COLO668 (cell line): ENCODE measurements at regions not wholly inside any gene's neighbourhood (a gene's known extent, or its start where the extent isn't known, plus 50 kb on each side); places are given as distances from the start of the nearest gene placed in this dataset.
"Not testable (repeated sequence)": the region's sequence is repeated elsewhere in the genome, so short reads cannot be mapped to it uniquely, and the experiment has no call there.

Experiments
- DNase-seq: peaks from one replicate; lab custom pipeline; 2025; ENCODE audit not compliant: unreplicated experiment; lab: John Stamatoyannopoulos, UW

DNA sequence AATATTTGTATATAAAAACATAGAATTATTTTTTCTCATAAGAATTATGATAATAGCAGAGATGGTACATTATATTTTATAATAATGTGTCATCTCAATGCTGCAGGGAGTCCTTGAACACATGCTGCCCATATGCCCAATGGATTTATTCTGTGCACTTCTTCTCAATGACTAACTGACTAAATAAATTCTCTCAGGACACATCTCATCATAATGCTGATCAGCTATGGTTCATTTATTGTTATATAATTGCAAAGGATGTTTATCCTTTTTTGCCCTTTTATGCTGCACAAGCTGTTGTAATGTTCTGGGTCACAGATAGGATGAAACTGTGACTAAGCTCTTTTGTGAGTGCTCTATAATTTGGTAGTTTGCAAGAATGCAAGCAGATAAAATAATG lies 1273.3 kb upstream of the ATXN8OS start:
- DNase-seq = no peak

DNA sequence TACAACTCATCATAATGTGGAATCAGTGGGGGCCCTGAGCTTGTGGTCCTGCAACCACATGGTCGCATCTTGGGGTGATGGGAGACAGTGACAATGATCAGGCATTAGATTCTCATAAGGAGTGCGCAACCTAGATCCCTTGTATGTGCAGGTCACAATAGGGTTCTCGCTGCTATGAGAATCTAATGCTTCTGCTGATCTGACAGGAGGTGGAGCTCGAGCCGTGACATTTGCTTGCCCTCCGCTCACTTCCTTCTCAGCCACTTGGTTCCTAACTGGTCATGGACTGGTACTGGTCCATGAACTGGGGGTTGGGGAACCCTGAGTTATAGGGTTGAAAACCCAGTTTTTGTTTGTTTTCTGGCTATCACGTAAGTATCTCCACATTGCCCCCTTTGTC lies 1290.9 kb upstream of the ATXN8OS start:
- DNase-seq = no peak

DNA sequence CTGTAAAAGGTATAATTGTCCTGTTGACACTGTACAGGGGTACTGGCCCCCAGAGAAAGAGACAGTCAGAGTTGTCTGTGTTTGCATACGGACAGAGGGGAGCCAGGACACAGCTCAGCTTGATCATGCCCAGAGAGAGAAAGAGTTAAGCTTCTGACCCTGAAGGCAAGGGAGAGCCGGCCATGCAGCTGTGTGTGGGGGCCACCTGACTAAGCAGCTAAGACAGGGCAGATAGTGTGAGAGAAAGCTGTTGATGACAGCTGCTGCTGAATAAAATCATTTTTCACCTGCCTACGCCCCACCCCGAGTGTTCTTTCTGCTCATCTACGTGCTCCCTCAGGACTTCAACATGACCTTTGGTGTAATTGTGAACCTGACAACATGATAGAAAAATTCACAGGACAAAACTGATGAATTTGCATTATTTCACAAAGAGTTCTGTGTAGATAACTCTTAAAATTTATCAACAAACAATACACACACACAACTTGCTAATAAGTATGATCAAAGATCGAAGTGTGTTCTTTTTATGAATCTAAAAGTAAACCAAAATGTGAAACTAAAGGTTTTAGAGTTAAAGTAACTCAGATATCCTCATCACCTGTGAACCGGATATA lies 1294.3 kb upstream of the ATXN8OS start:
- no peak for DNase-seq

DNA sequence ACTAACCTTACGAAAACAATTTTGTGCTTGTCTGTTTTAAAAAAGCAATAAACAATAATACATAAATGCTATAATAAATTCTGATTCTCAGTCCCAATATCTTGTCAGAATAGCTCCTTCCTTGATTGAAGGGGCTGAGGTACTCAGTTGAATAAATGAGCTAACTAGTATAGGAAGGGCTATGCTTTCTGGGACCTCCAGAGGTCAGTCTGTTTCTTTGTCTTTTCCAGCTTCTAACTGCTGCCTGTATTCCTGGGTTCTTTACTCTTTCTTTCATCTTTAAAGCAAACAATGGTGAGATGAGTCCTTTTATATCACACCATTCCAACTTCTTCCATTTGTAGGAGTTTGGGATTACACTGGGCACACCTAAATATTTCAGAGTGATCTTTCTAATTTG lies 1297.0 kb upstream of the ATXN8OS start:
- DNase-seq = no peak

DNA sequence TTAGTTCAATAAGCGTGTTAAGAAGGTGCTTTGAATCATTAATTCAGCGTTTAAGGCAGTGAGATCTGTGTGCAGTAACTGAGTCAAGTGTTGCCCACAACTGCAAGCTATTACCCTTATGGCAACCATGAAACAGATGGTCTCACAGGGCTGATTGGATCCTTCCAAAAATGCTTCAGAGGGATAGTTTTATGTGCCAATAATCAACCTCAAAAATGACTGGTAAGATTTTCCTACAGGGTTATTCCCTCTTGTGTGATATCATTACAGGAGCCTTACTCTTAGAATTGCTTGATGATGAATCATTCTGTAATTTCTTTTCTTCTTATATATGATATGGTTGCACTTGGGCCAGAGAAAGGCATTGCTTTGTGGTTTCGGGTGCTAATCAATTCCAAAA lies 1299.2 kb upstream of the ATXN8OS start:
- DNase-seq = no peak

DNA sequence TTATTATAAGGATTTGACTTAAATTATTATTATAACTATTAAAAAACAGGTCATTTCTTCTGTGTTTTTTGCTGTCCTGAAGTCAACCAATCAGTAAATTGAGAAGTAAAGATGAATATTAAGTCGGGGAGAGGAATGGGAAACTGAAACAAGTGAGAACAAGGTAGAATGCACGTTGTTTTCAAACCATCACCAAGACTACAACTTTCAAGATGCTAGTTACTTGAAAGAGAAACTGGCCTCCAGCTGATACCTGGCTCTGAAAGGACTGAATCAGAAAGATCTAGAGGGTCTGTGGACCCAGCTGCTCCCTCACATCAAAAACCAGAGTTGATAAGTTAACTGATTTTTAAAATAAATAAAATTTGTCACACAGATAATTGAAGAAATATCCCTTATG lies 1301.5 kb upstream of the ATXN8OS start:
- no peak for DNase-seq

DNA sequence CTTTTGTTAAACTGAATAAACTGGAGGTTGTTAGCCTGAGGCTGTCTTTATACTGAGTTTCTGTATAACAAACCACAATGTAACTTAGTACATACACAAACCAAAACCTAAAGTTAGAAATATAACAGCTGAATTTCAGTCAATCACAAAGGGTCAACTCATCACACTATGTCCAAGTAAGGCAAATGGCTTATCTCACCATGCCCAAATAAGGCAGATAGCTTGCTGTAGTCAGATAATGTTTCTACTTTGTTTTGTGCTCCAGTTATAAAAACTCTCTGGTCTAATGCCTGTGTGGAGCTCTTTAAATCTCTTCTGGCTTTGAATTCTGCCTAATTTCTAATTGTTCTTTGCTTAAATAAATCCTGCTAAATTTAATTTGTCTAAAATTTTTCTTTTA lies 1323.4 kb upstream of the ATXN8OS start:
- DNase-seq = no peak

DNA sequence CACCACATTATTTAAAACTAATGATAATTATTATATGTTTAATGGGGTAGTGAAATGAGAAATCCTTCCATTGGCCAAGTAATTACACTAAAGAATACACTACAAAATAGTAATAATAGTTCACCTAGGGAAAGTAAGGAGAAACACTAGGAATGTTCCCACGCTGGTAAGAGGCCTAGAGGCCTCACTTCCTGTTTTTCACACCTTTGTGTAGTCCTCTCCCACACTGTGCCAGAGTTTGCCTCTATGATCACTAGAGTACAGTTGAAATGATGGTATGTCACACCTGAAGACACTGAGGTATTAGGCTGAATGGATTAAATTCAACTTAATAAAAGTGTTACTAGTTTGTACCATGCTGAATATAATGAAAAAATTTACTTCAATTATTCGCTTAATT lies 1348.0 kb upstream of the ATXN8OS start:
- no peak for DNase-seq

DNA sequence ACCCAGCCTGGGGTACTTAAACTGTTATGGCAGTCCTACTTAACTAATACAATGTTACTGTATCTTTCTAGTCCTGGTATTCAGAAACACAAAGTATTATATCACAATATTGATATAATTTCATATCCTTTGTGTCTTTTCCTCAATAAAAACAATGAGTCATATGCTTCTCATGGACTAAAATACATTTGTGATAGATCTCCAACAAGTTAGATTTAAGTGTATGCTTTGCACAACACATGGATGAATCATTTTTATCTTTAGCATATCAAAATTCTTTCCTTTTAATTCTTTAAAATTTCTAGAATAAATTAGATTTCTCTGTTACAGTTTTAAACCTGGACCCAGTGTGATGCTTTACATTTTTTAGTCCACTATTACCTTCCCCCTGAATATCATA lies 1357.8 kb upstream of the ATXN8OS start:
- DNase-seq = no peak

DNA sequence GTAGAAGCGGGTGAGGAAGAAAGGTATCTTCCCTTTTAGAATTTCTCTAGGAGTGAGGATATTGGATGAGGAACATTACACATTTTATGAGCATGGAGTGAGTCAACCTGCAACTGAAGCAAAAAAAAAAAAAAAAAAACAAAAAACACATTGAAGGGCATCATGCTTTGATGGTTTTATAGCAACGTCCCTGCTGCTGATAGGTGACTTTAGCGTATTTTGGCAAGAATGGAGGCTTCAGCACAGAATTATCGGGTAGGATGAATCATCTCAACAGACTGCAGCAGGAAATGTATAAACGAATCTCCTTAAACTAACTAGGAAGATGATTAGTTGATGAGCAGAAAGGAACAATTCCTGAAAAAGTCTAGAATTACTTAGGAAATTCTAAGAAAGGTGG lies 1359.6 kb upstream of the ATXN8OS start:
- DNase-seq = no peak

DNA sequence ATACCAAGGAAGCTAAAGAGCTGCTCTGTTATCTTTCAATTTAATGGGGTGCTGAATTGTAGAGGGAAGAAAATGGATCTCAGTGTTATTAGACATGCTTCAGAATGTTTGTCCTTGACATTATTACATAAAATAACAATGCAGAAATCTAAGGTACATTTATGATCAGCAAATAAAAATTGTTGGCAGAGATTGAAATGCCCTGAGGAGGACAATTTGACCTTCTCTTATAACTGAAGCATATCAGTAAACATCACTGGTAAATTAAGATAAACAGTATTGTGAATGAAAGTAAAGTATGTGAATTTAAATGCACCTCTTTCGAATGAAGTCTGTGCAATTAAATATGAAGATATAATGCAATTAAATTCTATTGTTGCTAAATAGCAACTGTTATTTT lies 1362.1 kb upstream of the ATXN8OS start:
- no peak for DNase-seq

DNA sequence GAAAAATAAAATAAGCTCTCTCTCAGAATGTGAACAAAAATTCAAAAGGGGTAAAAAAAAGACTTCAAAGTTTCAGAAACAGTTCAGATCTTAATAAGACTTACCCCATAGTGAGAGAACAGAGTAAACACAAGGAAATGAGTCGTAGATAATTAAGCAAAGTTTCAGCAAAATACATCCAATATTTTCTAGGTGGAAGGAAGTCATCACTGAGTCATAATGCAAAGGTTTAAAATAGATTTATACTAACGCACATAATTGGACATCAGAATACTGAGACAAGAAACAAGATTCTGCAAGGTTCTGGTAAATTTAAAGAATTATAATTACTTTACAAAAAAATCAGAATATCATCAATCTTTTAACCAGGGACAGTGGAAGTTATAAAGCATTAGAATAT lies 1370.7 kb upstream of the ATXN8OS start:
- DNase-seq = no peak

DNA sequence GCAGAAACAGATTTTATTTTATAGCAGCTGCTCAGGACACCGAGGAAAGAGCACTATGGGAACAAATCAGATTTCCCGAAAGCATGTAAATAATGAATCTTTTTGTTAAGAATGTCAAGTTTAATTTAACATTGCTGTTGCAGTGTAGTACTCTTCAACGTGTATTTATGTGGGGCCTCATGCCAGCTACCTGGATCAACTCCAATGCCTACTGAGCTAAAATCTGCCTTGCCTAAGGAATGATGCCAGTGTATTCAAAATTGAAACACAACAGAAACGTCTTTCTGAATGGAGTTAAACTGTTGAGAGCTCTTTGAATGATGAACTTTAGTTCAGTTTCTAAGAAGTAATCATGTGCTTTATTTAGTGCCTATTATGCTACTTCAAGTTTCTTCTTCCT lies 1379.8 kb upstream of the ATXN8OS start:
- DNase-seq = no peak

DNA sequence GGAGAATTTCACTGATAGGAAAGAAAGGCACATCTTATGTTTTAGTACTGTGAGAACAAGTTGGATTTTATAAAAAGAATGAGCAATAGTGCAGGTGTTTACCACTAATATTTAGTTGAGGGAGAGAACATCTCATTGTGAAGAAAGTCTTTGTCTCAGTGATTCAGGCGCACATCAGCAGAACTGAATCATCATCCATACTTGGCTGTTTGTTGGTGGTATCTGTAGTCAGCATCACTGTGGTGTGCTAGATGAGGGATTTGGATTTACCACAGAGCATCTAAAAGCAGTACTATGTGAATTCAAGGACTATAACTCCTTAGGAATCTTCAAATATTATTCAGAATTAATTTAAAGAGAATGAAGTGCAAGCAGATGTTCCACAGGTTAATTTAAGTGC lies 1380.5 kb upstream of the ATXN8OS start:
- DNase-seq = no peak

DNA sequence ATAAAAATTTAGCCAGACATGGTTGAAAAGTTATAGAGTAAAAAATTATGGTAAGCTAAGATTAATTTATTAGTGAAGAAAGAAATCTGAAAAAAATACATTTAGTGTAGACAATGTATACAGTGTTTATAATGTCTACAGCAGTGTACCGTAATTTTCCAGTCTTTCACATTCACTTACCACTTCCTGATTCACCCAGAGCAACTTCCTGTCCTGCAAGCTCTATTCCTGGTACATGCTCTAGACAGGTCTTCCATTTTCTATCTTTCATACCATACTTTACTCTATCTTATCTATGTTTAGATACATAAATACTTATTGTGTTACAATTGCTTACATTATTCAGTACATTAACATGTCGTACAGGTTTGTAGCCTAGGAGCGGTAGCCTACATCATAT lies 1387.8 kb upstream of the ATXN8OS start:
- DNase-seq = no peak

DNA sequence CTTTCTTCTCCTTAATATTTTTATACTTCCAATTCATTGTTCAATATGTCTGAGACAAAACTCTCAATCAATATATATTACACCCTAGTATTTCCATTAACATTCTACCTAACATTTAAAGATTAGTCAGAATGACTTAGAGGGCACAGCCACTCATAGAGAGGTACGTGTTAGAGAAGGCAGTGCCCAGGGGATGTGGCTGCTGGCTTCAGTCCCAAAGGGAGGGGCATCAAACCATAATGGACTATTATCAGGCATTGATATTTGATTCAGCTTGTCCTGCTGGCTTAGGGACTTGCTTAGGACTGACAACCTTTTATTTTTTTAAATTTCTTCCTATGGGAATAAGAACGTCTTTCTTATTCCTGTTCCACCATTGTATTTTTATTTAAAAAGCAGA lies 1392.0 kb upstream of the ATXN8OS start:
- DNase-seq = no peak

DNA sequence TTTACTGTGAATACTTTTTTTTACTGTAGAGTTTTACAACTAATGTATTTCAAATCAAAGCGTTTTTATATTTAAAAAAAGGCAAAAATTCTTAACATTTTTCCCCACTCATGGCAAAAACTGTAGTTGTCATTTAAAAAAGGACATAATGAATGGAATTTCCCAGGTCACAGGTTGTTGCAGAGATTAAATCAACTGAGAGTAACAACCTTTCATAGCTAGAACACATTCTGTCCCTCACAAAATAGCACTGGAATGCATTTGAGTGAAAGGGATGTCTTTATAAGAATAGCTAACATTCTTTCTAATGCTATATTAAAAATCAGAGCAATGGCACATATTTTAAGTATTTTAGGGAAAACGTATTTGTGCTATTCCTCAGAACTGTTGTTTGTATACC lies 1393.3 kb upstream of the ATXN8OS start:
- DNase-seq = no peak

DNA sequence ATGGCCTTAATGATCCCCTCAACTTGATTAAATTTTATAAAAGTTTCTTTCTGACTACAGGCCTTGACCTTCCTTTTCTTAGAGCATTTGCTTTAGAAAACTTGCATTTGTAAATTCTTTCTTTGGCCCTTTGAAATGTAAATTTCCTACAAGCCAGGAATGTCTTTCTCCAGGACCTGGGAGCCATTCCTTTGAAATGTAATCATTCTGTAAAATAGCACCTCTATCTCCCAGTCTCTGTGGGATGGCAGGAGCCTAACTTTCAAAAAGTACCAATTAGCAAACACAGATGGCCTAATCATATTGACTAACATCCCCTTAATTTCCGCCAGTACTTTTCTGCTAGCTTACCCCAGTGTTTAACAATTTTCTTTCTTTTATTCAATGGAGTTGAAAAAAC lies 1394.2 kb upstream of the ATXN8OS start:
- DNase-seq = no peak

DNA sequence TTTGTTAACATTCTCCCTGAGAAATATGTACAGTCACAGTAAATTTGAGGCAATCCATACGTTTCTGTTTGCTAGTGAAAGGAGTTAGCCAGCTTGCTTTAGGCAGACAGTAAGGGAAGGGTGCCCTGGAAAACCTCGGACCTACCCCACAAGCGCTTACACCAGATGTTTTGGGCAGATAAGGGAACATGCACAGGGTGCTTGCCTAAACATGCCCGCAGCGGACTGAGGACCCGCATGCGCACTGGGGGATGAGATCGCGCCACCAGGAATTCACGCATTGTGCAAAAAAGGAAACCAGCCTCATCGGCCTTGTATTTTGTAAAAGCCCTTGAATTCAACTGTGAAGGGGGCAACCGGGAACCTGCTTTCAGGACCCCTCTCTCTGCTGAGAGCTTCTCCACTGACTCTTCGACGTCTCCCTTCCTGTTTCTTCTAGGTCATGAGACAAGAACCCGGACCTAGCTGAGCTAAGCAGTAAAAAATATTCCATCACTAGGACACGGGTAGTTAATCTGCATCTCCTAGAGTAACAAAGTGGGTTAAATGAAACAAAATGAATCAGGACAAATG lies 1399.2 kb upstream of the ATXN8OS start:
- no peak for DNase-seq

DNA sequence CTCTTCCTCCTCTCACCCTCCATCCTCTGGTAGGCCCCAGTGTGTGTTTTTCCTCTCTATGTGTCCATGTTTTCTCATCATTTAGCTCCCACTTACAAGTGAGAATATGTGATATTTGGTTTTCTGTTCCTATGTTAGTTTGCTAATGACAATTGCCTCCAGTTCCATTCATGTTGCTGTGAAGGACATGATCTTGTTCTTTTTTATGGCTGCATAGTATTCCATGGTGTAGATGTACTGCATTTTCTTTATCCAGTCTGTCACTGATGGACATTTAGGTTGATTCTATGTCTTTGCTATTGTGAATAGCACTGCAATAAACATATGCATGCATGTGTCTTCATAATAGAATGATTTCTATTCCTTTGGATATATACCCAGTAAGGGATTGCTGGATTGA lies 1401.6 kb upstream of the ATXN8OS start:
- not testable (repeated sequence) for DNase-seq

DNA sequence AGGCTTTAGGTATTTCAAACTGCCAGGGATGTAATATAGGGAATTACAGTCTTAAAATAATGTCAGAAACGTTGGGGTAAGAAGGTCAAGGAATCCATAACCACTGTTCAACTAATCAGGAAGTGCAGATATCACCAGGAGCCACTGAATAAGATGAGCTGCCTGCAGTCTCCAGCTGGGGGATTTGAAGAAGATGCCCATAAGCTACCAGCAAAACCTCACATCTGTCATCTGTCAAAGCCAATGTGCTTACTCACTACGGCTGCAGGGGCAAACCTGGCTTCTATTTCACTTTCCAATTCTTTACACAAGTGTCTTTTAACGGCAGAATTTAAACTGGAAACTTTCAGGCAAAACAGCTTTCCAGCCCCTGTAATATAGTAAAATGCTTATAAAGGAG lies 1410.1 kb upstream of the ATXN8OS start:
- no peak for DNase-seq

DNA sequence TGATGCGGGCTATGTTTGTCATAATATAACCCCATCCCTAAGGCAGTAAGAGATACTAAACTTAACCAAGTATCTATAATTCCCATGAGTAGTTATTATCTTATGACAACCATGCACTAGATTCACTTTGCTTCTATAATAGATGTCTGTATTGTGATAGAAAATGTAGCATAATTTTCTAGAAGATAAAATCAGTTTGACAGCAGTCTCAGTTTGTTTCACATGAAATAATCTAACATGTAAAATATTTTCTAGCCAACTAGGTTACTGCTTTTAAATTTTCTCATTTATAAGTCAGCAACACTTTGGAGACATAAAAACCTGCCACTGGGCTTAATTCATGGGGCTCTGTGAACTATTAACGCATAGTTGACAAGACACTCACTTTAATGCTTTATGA lies 1410.7 kb upstream of the ATXN8OS start:
- DNase-seq = no peak

DNA sequence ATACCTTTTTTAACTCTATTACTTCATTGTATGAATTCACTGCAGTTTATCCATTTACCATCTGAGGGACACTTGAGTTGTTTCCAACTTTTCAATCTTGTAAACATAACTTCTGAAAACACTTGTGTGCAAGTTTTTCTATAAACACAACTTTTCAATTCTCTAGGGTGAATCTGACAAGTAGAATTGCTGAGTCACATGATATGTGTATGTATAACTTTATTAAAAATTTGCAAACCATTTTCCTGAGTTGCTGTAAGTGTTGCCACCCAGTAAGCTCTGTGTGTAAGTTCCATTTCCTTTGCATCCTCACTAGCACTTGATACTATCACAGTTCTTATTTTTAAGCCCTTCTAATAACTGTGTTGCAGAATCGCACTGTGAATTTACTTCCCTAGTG lies 1415.6 kb upstream of the ATXN8OS start:
- no peak for DNase-seq
